Choroid plexus epithelial cell (primary cell): ENCODE measurements at regions not wholly inside any gene's neighbourhood (a gene's known extent, or its start where the extent isn't known, plus 50 kb on each side); places are given as distances from the start of the nearest gene placed in this dataset.

Experiments used
- DNase-seq: peaks from one replicate; pipeline ENCODE4 v3.0.0-alpha.2; 2010; ENCODE audit warnings: low read depth
- H3K4me3 ChIP-seq: 2 replicates; pipeline ENCODE4 v1.5.1; 2011; ENCODE audit warnings: low read depth, mild to moderate bottlenecking, control low read depth, low read length, moderate library complexity
- CTCF ChIP-seq: conservative IDR thresholded peaks from 2 replicates; pipeline ENCODE4 v1.5.1; 2011; ENCODE audit warnings: low read depth, mild to moderate bottlenecking, control low read depth, inconsistent platforms, low read length, moderate library complexity

GRCh38 chr10:3310016-3310784 lies 137.6 kb upstream of the PITRM1 start:
- no peak overlapping the region for H3K4me3 ChIP-seq
- no peak for TF ChIP-seq CTCF
- no peak for DNase-seq

GRCh38 chr10:3306050-3306449 lies 133.5 kb upstream of the PITRM1 start:
- TF ChIP-seq CTCF: no peak
- no peak for DNase-seq

GRCh38 chr10:3295582-3296151 lies 123.1 kb upstream of the PITRM1 start:
- no peak for DNase-seq
- no peak for TF ChIP-seq CTCF
- no peak overlapping the region for H3K4me3 ChIP-seq

More at GRCh38 chr10:3306050-3306449, 133.5 kb upstream of the PITRM1 start:
- H3K4me3 ChIP-seq: no peak overlapping the region

GRCh38 chr10:3294919-3295581 lies 122.5 kb upstream of the PITRM1 start:
- H3K4me3 ChIP-seq: no peak overlapping the region
- TF ChIP-seq CTCF: peak; percentile 46
- peak; percentile 40 for DNase-seq

GRCh38 chr10:3293581-3294431 lies 121.2 kb upstream of the PITRM1 start:
- peak; percentile 24 for DNase-seq
- no peak for TF ChIP-seq CTCF

GRCh38 chr10:3292636-3293035 lies 120.1 kb upstream of the PITRM1 start:
- TF ChIP-seq CTCF: no peak
- DNase-seq: no peak
- no peak overlapping the region for H3K4me3 ChIP-seq

More at GRCh38 chr10:3293581-3294431, 121.2 kb upstream of the PITRM1 start:
- H3K4me3 ChIP-seq: no peak overlapping the region
